Pons (tissue), 1 donor: ENCODE measurements at regions not wholly inside any gene's neighbourhood (a gene's known extent, or its start where the extent isn't known, plus 50 kb on each side); places are given as distances from the start of the nearest gene placed in this dataset.
A peak's percentile ranks its signal among the peaks of the same experiment; 100 is the strongest.

ENCODE experiments used
- DNase-seq: peaks from one replicate; pipeline ENCODE4 v3.0.0-alpha.2; 2016; ENCODE audit warnings: low spot score

DNA sequence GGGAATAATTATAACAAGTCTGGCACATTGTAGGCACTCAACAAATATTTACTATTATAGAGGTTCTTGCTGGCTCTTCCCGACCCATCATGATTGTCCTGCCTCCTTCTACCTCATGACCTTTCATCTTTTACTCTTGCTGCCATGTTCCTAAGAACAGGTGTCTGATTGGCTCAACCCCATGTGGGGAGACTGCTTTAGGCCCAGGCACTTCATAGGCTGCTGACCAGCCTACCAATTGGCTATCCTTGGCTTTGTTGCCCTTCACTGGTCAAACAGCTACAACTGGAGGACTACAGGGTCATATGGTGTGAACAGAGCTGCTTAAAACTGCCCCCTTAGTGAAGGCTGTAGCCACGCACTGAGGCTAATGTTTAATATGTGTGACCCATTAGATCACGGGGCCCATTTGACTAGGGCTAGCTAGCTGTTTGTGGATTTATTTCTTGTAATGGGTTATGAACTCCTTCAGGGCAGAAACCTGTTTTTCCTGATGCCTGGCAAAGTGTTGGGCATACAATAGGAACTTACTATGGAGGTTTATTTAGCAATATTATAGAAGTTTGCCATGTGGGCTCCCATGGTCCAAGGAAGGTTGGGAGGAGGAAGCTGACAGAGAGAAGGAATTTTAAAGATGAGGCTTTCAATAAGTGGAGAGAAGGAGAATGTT is 239.9 kb upstream of the TBC1D5 start:
- no peak for DNase-seq

- no peak for DNase-seq
These were observed 238.4 kb upstream of the TBC1D5 start for GRCh38 chr3:17980863-17981262.

- DNase-seq, result no peak
These were observed 237.5 kb upstream of the TBC1D5 start for GRCh38 chr3:17979911-17980310.

DNA sequence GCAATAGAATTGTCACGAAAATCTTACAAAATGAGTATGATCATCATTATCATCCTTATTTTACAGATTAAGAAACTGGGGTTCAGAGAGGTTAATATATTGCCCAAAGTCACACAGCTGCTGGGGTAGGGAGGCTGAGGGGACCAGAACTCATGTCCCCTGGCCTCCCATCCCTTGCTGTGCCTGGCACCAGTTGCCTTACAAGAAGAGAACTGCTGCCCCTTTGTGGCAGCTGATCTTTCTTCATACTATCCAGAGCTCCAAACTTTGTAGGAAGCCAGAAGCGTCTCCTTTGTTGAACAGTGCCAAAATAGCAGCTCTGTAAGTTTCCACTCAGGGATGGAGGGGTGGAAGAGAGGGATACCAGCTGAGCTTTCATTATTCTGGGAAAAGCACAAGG is 236.8 kb upstream of the TBC1D5 start:
- DNase-seq, result peak; percentile 44

- no peak for DNase-seq
These were observed 231.9 kb upstream of the TBC1D5 start for GRCh38 chr3:17974206-17974841.

GRCh38 chr3:17972959-17973906 is 230.8 kb upstream of the TBC1D5 start:
- DNase-seq, result no peak

DNA sequence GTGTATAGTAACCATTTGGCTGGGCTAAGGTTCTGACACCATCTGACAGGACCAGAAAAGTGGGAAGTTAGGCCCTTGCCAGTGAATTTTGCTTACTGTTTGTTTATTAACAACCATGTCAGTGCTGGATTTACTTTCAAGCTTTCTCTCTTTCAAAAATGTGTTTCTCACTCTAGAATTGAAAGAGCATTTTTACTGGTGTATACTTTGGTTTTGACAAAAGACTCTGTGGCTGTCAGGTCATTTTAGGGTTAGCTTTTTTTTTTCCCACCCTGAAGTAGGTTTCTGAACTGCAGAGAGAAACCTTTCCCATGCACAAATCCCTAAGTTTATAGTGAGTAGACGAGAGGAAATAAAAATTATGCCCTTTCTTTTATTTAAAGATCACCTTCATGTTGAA is 230.0 kb upstream of the TBC1D5 start:
- DNase-seq, result no peak

- DNase-seq, result no peak
These were observed 229.6 kb upstream of the TBC1D5 start for GRCh38 chr3:17972030-17972429.

DNA sequence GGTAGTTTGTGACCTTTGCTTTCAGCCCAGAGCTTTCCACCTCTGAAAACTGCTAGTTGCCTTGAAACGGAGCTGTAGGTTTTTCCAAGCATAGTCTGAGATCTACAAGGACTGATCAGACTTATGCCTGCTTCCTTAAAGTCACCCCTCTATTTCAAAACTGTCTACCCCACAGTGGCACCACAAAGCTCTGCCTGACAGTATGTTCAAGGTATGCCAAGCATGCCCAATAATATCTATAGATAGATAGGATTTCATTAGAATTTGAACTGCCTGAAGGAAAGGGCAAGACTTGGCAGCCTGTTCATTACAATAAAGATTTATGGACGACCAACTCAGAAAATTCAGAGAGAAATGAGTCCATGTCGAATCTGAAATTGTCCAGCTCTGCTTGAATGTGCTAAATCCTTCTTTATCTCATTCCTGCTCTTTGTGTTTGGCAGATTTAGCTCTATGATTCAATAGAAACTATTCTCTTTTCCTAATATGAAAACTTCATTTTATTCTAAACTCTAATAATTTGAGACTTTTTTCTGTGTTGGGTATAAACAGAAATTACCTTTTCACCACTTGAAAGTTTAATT is 227.6 kb upstream of the TBC1D5 start:
- DNase-seq, result no peak

DNA sequence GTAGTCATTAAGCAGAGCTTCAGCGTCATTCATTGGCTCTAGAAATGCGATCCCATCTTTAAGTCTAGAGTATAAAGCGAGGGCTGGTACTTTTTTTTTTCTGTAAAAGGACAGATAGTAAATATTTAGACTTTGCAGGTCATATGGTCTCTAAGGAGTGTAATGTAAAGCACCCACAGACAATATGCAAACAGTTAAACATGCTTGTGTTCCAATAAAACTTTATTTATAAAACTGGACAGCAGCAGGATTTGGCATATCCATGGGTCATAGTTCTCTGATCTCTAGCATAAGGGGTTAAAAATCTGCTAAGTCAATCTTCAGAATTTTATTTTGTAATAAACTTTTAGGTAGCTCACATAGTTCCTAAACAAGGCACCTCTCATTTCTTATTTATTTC is 226.8 kb upstream of the TBC1D5 start:
- no peak for DNase-seq

DNA sequence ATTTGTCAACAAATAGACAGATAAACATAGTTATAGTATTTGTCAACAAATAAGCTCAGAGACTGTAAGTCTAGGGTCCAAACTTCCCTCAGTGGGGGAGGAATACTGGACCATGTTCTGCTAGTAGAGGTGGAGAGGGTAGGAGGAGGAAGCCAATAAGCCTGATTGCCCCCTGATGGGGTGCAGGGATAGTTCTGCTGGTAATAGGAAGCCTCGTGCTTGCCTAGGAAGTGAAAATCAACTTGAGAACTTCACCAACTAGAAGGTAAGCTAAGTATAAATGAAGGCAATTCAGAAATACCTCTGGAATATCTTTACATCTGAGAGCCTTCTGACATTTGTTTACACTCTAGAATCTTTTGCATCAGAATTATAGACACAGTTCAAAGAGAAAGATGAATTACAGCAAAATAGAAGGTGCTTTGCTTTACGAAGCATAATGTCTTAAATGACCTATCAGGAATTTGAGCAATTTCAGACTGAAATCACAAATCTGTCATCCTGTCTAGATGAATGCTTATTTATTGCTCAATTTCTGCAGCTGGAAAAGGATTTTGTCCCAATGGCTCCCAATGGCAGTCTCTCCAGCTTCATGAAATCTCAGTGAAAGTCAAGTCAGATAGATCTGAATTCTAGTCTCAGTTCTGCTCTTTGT is 225.6 kb upstream of the TBC1D5 start:
- no peak for DNase-seq

DNA sequence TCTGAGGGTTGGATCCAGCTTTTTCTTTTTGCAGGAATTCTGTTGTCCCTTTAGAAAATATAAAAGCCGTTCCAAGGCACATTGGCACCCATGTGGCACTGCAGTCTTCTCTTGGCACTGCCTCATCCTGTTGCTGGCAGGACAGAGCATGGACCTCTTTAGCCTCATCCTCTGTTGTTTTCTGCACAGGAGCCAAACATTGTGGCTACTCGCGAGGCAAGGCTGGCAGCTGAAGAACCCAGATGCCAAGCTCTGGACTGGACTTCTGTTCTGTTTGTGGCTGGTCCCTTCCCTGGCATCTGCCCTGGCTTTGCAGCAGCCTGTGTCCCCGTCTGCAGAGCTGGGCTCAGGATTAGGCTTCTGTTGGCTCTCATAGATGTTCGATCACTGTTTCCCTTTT is 224.7 kb upstream of the TBC1D5 start:
- peak; percentile 92 for DNase-seq

- DNase-seq, result no peak
These were observed 222.9 kb upstream of the TBC1D5 start for GRCh38 chr3:17965331-17965730.

DNA sequence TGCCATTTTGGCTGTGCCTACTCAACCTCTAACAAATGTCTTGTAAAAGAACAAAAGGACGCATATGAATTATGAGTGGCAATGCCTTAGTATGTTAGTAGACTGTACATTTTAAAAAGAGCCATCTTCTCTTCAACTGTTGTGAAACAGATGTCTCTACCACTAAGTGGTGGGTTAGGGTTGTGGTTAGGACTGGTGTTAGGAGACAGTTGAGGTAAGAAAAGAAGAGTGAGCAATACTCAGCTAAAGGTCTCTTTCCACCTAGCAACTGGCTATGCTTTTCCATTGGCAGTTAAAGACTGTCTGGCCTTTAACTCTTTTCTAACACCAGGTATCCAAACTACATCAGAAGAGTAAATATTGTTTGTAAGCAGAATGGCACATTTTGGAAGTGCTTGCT is 221.7 kb upstream of the TBC1D5 start:
- DNase-seq, result no peak

DNA sequence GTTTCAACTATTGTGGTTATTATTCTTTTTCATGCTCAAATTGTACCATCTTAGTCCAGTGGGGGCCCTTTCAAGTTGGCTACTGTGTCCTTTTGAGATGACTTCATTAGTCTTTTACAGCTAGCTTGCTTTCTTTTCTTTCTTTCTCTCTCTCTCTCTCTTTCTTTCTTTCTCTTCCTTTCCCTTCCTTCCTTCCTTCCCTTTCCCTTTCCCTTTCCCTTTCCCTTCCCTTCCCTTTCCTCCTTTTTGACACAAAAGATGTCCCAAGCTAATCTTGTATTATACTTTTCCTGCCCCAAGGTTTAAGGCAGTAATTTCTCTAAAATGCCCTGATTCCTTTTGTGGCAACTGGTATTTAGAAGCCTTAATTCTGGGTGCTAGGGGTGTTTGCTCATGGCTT is 213.0 kb upstream of the TBC1D5 start:
- no peak for DNase-seq

- DNase-seq, result no peak
These were observed 212.4 kb upstream of the TBC1D5 start for GRCh38 chr3:17954801-17955200.

- DNase-seq, result no peak
These were observed 208.8 kb upstream of the TBC1D5 start for GRCh38 chr3:17951241-17951640.

- DNase-seq, result no peak
These were observed 206.7 kb upstream of the TBC1D5 start for GRCh38 chr3:17949101-17949500.

DNA sequence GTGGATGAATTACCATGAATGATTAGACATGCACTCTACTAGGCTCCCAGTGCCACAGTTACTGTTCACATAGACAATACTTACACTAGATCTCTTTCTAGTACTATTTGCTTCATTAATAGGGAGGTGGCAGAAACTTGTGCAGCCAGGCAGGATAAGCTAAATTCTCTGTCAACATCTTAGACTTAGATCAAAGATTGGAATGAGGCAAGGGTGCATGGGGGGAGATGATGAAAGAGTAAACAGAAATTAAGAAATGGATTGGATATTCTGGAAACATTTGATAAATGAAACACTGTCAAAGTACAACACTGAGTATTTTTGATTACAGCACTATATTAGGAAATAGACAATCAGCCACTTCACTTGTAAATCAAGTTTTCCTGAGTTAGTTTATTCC is 205.4 kb upstream of the TBC1D5 start:
- DNase-seq, result no peak

DNA sequence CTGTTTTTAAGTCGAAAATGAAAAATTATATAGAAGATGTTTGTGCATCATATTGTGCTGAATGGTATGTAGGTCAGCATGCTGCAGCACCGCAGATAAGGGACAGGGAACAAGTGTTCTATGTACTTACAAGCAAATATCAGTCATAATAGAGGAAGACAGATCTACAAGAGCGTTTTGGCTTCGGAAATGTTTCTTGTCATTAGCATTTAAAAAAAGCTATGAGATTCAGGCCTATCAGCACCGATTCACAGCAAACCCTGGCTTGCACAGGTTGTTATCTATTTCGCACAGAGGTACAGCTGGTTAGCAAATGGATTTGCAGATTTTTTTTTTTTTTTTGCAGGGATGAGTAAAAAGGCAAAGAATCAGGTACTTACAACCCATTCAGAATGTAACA is 204.2 kb upstream of the TBC1D5 start:
- DNase-seq, result no peak

DNA sequence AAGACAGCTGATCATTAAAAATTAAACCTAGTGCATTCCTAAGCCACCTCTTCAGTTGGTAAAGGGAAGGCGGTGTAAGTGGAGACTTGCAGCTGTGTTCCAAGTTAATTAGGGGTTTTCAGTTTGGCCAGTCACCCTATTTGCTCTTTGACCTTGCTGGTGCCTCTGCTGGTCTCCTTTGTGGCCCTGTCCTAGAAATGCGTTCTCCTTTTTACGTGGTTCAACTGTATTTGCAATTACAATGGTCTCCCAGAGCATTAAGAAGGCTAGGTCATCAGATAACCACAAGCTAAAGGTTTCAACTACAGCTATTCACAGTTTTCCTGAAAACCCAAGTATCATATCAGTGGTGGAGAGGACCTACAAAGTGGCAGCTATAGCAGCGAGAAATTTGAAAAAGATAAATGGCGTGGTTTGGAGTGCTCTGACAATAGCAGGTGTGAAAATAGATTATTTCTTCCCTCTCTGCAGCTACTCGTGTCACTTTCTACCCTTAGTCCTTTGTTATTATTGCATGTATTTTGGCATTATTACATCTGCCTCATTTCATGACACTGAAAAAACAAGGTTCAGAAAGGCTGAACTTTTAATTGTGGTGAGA is 203.5 kb upstream of the TBC1D5 start:
- no peak for DNase-seq
